Neural cell (in vitro differentiated cells): ENCODE measurements at regions not wholly inside any gene's neighbourhood (a gene's known extent, or its start where the extent isn't known, plus 50 kb on each side); places are given as distances from the start of the nearest gene placed in this dataset.

ENCODE experiments used
- H2AFZ ChIP-seq: fragments of 200-600, 300-800 bp; sonication (generic), shearing (Covaris generic); 2 replicates; pipeline ENCODE4 v1.6.0; 2014; ENCODE audit warnings: low read depth, mild to moderate bottlenecking, antibody characterized with exemption, low read length, moderate library complexity
- H3F3A ChIP-seq: fragments of 200-600 bp; shearing (Covaris generic); 2 replicates; pipeline ENCODE4 v1.6.1; 2016; ENCODE audit warnings: mild to moderate bottlenecking, moderate library complexity, mixed read lengths, antibody characterized with exemption, low read length; ENCODE audit not compliant: insufficient read depth, poor library complexity, severe bottlenecking
- H3K27ac ChIP-seq: fragments of 200-600, 300-800 bp; sonication (generic), shearing (Covaris generic); 2 replicates; pipeline ENCODE4 v1.5.1; 2014; ENCODE audit warnings: mild to moderate bottlenecking, low read length, moderate library complexity
- H3K27me3 ChIP-seq: fragments of 300-800, 200-600 bp; sonication (generic), shearing (Covaris generic); 2 replicates; pipeline ENCODE4 v1.6.0; 2014; ENCODE audit warnings: mild to moderate bottlenecking, low read depth, low read length, moderate library complexity; ENCODE audit not compliant: insufficient read depth
- H3K36me3 ChIP-seq: fragments of 300-800, 200-600 bp; sonication (generic), shearing (Covaris generic); 2 replicates; pipeline ENCODE4 v1.5.1; 2014; ENCODE audit warnings: mild to moderate bottlenecking, antibody characterized with exemption, low read length, moderate library complexity; ENCODE audit not compliant: insufficient read depth
- H3K4me2 ChIP-seq: fragments of 300-800, 200-600 bp; sonication (generic), shearing (Covaris generic); 2 replicates; pipeline ENCODE4 v1.6.0; 2014; ENCODE audit warnings: mild to moderate bottlenecking, low read length
- H3K4me3 ChIP-seq: fragments of 300-800, 200-600 bp; sonication (generic), shearing (Covaris generic); 2 replicates; pipeline ENCODE4 v1.5.1; 2014; ENCODE audit warnings: mild to moderate bottlenecking, low read length, moderate library complexity
- H3K79me2 ChIP-seq: fragments of 200-600 bp; shearing (Covaris generic); replicated peaks from 2 replicates; pipeline ENCODE4 v1.6.0; 2014; ENCODE audit warnings: mild to moderate bottlenecking, low read length, moderate library complexity; ENCODE audit not compliant: insufficient read depth
- H3K9ac ChIP-seq: fragments of 300-800, 200-600 bp; sonication (generic), shearing (Covaris generic); 2 replicates; pipeline ENCODE4 v1.6.1; 2016; ENCODE audit warnings: mild to moderate bottlenecking, low read length, mixed read lengths
- H3K9me2 ChIP-seq: fragments of 200-600 bp; shearing (Covaris generic); 2 replicates; pipeline ENCODE4 v1.6.1; 2016; ENCODE audit warnings: mild to moderate bottlenecking, low read length, mixed read lengths; ENCODE audit not compliant: insufficient read depth
- H3K9me3 ChIP-seq: fragments of 200-600, 300-800 bp; sonication (generic), shearing (Covaris generic); 2 replicates; pipeline ENCODE4 v1.6.1; 2016; ENCODE audit warnings: mild to moderate bottlenecking, mixed run types, low read length, moderate library complexity, mixed read lengths
- H4K20me1 ChIP-seq: fragments of 200-600 bp; shearing (Covaris generic); 2 replicates; pipeline ENCODE4 v1.6.1; 2016; ENCODE audit warnings: mild to moderate bottlenecking, mixed run types; ENCODE audit not compliant: insufficient read depth
- CTCF ChIP-seq: fragments of 450-650 bp; IDR thresholded peaks from 2 replicates; pipeline ENCODE4 v1.5.1; 2014; ENCODE audit warnings: antibody characterized with exemption, mild to moderate bottlenecking, moderate library complexity; ENCODE audit not compliant: poor library complexity, severe bottlenecking
- EP300 ChIP-seq: fragments of 450-650 bp; conservative IDR thresholded peaks from 2 replicates; pipeline ENCODE4 v1.6.1; 2014; ENCODE audit warnings: antibody characterized with exemption, mild to moderate bottlenecking, moderate library complexity; ENCODE audit not compliant: poor library complexity, severe bottlenecking
- EZH2 ChIP-seq: fragments of 200-600, 300-800 bp; shearing (Covaris generic), sonication (generic); IDR thresholded peaks from 2 replicates; pipeline ENCODE4 v1.6.1; 2014; ENCODE audit warnings: antibody characterized with exemption, low read length, borderline replicate concordance, mild to moderate bottlenecking; ENCODE audit not compliant: insufficient read depth, poor library complexity, severe bottlenecking
- MXI1 ChIP-seq: fragments of 450-650 bp; conservative IDR thresholded peaks from 2 replicates; pipeline ENCODE4 v1.6.1; 2014; ENCODE audit warnings: antibody characterized with exemption, mild to moderate bottlenecking; ENCODE audit not compliant: poor library complexity, severe bottlenecking
- POLR2AphosphoS5 ChIP-seq: IDR thresholded peaks from 2 replicates; pipeline ENCODE4 v1.6.1; 2012
- RAD21 ChIP-seq: fragments of 450-650 bp; conservative IDR thresholded peaks from 2 replicates; pipeline ENCODE4 v1.6.1; 2014; ENCODE audit warnings: antibody characterized with exemption, mild to moderate bottlenecking, moderate library complexity
- REST ChIP-seq: IDR thresholded peaks from 2 replicates; pipeline ENCODE4 v1.6.1; 2012; ENCODE audit warnings: borderline replicate concordance
- SMC3 ChIP-seq: fragments of 450-650 bp; conservative IDR thresholded peaks from 2 replicates; pipeline ENCODE4 v1.6.1; 2014; ENCODE audit warnings: antibody characterized with exemption, mild to moderate bottlenecking, moderate library complexity; ENCODE audit not compliant: poor library complexity
- TAF1 ChIP-seq: IDR thresholded peaks from 2 replicates; pipeline ENCODE4 v1.6.1; 2012; ENCODE audit warnings: low read depth

- H3K27ac ChIP-seq, result no peak overlapping the region
- H3K27me3 ChIP-seq, result no peaks in the 10 kb centered on the region
- H3K36me3 ChIP-seq, result no peaks in the 10 kb centered on the region
- H3K4me2 ChIP-seq, result no peak overlapping the region
- H4K20me1 ChIP-seq, result no peaks in the 10 kb centered on the region
- H2AFZ ChIP-seq, result no peak overlapping the region
- no peak overlapping the region for H3K9ac ChIP-seq
- H3K9me2 ChIP-seq, result no peaks in the 10 kb centered on the region
- H3K4me3 ChIP-seq, result no peak overlapping the region
- no peaks in the 10 kb centered on the region for H3K79me2 ChIP-seq
- TF ChIP-seq POLR2AphosphoS5 (no peak), SMC3 (no peak), MXI1 (no peak), EZH2 (no peak), RAD21 (no peak)
- H3F3A ChIP-seq, result no peaks in the 10 kb centered on the region
- H3K9me3 ChIP-seq, result no peaks in the 10 kb centered on the region
These were observed 368.4 kb downstream of the ATP23 start for GRCh38 chr12:58309806-58310205.

GRCh38 chr12:58310368-58310767 is 369.0 kb downstream of the ATP23 start:
- no peak for TF ChIP-seq TAF1
- no peak for TF ChIP-seq RAD21
- TF ChIP-seq EP300, result no peak
- no peak for TF ChIP-seq MXI1
- TF ChIP-seq CTCF, result no peak
- TF ChIP-seq SMC3, result no peak
- no peak for TF ChIP-seq REST
- no peak for TF ChIP-seq POLR2AphosphoS5
- no peak for TF ChIP-seq EZH2

More at GRCh38 chr12:58310368-58310767, 369.0 kb downstream of the ATP23 start:
- Histone ChIP-seq H3K9me2 (no peaks in the 10 kb centered on the region), H3K27me3 (no peaks in the 10 kb centered on the region), H3K27ac (no peak overlapping the region), H3K79me2 (no peaks in the 10 kb centered on the region), H3K4me2 (no peak overlapping the region), H3F3A (no peaks in the 10 kb centered on the region), H3K9ac (no peak overlapping the region), H3K36me3 (no peaks in the 10 kb centered on the region), H3K9me3 (no peaks in the 10 kb centered on the region), H3K4me3 (no peak overlapping the region), H2AFZ (no peak overlapping the region), H4K20me1 (no peaks in the 10 kb centered on the region)
